PFSK-1 (cell line): ENCODE measurements at regions not wholly inside any gene's neighbourhood (a gene's known extent, or its start where the extent isn't known, plus 50 kb on each side); places are given as distances from the start of the nearest gene placed in this dataset.

ENCODE experiments used
- POLR2AphosphoS5 ChIP-seq: IDR thresholded peaks from 2 replicates; pipeline ENCODE4 v1.6.1; 2012; ENCODE audit warnings: low read depth, mild to moderate bottlenecking, control low read depth, low read length, moderate library complexity
- REST ChIP-seq, 2 experiments: IDR thresholded peaks; 2 replicates each; pipeline versions ENCODE4 v1.6.1 to v1.8.0; 2011 to 2012; ENCODE audit warnings: low read depth in 2 of 2, low read length in 2 of 2, control low read depth in 1 of 2, inconsistent platforms in 1 of 2, mild to moderate bottlenecking in 1 of 2, moderate library complexity in 1 of 2; ENCODE audit not compliant: insufficient read depth in 1 of 2
- SIN3A ChIP-seq: IDR thresholded peaks from 2 replicates; pipeline ENCODE4 v1.6.1; 2012; ENCODE audit warnings: mild to moderate bottlenecking, low read length, moderate library complexity, borderline replicate concordance; ENCODE audit not compliant: insufficient read depth

- TF ChIP-seq POLR2AphosphoS5: no peak
- TF ChIP-seq SIN3A: no peak
- TF ChIP-seq REST (IDR thresholded peaks at IDR 0.05; ENCODE audit: insufficient read depth in 1 of 2, low read depth in 2 of 2, low read length in 2 of 2): no peak
These were observed 140.3 kb upstream of the KLF14 start for GRCh38 chr7:130874071-130874915.
